GM13977 (cell line): ENCODE measurements at regions not wholly inside any gene's neighbourhood (a gene's known extent, or its start where the extent isn't known, plus 50 kb on each side); places are given as distances from the start of the nearest gene placed in this dataset.

Experiments
- DNase-seq: peaks from one replicate; pipeline ENCODE4 v3.0.0; 2012; ENCODE audit warnings: low spot score
- CTCF ChIP-seq: IDR thresholded peaks from 2 replicates; pipeline ENCODE4 v1.5.1; 2012; ENCODE audit warnings: mild to moderate bottlenecking, control low read depth; ENCODE audit not compliant: insufficient read depth; ENCODE audit errors: extremely low read depth, missing control alignments
- in situ Hi-C: fragments of 300-500 bp; cut with MboI; formaldehyde crosslinking; loops from one replicate; pipeline ENCODE4 v1.12.0; 2022; ENCODE audit warnings: low sequenced_read_pairs, low pct_unique_long_range_greater_than_20kb, mixed read lengths, inconsistent platforms; ENCODE audit not compliant: unreplicated experiment

DNA sequence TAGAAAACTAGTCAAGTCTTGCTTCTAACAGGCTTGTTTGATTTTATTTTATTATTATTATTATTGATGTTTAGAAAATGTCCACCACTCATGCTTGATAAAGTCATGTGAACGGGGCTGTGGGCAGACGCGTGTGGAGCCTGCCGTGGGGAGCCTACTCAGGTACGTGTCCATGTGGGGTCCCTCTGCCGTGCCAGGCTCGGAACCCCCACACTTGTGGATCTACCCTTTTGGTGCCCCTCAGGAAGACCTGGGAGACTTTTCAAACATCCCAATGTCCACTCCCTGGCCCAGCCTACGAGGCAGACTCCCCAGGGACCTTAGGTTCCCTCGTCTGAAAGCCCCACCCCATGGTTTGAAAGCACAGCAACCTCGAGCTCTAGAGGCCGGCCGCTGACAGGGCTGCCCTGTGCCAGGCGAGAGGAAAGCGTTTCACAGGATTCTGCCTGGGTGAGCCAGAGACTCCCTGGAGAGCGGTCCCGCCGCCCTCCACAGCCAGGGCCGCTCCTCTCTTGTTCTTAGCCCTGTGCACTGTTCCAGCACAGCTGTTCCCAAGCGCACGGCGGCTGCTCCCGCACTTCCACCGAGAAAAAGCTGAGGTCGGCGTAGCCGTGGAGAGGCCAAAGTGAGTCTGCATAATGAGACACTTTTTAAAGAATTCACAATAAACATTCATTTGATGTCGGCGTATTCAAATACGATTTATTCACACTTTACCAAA is 249.7 kb downstream of the TTLL2 start:
- no peak for TF ChIP-seq CTCF
- no peak for DNase-seq
- in situ Hi-C loops = no loop called here

- no peak for DNase-seq
- in situ Hi-C loops = no loop called here
- no peak for TF ChIP-seq CTCF
Observed at GRCh38 chr6:167575158-167575696, 250.3 kb downstream of the TTLL2 start.

- TF ChIP-seq CTCF = no peak
- no peak for DNase-seq
- in situ Hi-C loops = no loop called here
Observed at GRCh38 chr6:167576050-167576741, 250.5 kb upstream of the AFDN start.

- DNase-seq = no peak
- TF ChIP-seq CTCF = no peak
Observed at GRCh38 chr6:167576828-167577503, 249.7 kb upstream of the AFDN start.

GRCh38 chr6:167577891-167578361 is 248.8 kb upstream of the AFDN start:
- DNase-seq = no peak
- in situ Hi-C loops = no loop called here
- TF ChIP-seq CTCF = no peak

More at GRCh38 chr6:167576828-167577503, 249.7 kb upstream of the AFDN start:
- in situ Hi-C loops = no loop called here

DNA sequence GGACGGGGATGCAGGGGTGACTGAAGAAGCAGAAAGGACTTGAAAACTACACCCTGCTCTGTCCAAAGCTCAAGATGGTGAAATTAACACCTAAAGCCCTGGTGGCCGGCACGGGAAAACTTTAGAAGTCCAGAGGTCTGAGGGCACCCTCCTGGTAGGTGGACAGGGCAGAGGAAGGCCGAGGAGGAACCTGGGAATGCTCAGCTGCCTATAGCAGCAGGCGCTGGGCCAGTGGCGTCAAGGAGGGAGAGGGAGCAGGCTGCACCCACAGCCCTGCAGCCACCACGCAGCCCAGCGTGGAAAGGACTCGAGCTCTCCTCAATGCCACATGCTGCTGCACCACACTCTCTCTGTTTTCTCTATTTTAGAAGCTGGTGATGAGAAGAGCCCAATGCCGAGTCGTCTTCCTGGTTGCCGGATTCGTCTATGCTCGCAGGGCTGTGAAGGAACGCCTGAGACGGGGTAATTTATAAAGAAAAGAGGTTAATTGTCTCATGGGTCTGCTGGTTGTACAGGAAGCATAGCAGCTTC is 248.3 kb upstream of the AFDN start:
- in situ Hi-C loops = no loop called here
- no peak for TF ChIP-seq CTCF
- no peak for DNase-seq
